ENCODE measurements at regions not wholly inside any gene's neighbourhood (a gene's known extent, or its start where the extent isn't known, plus 50 kb on each side); places are given as distances from the start of the nearest gene placed in this dataset.

GRCh38 chr3:177414093-177414492 lies 216.8 kb upstream of the TBL1XR1 start:
- 97% methylated on average over 6 of the region's 6 CpGs for WGBS

More at GRCh38 chr3:177414093-177414492, 216.8 kb upstream of the TBL1XR1 start:
- TF ChIP-seq SP1 (IDR thresholded peaks at IDR 0.05), result no peak
- TF ChIP-seq FOXA1 (IDR thresholded peaks at IDR 0.05), result no peak
- TF ChIP-seq JUND (IDR thresholded peaks at IDR 0.05), result no peak
- TF ChIP-seq RAD21 (IDR thresholded peaks at IDR 0.05), result no peak
- TF ChIP-seq HNF4A (conservative IDR thresholded peaks at IDR 0.05), result no peak
- no peak for TF ChIP-seq FOXA2 (IDR thresholded peaks at IDR 0.05)
- no peak for TF ChIP-seq RXRA (IDR thresholded peaks at IDR 0.05)
- no peak for TF ChIP-seq ATF3 (IDR thresholded peaks at IDR 0.05)
- no peak for TF ChIP-seq MAX (IDR thresholded peaks at IDR 0.05)
- TF ChIP-seq GABPA (IDR thresholded peaks at IDR 0.05 in 1 of 2, conservative IDR thresholded peaks at IDR 0.05 in 1 of 2), result no peak
- no peak for TF ChIP-seq CTCF (IDR thresholded peaks at IDR 0.05; ENCODE audit: low read depth, low read length, missing input control)
- TF ChIP-seq YY1 (IDR thresholded peaks at IDR 0.05), result no peak
- TF ChIP-seq REST (IDR thresholded peaks at IDR 0.05), result no peak
- TF ChIP-seq TAF1 (conservative IDR thresholded peaks at IDR 0.05), result no peak
- no peak for TF ChIP-seq NR2F2 (IDR thresholded peaks at IDR 0.05)
- TF ChIP-seq HNF4G (IDR thresholded peaks at IDR 0.05), result no peak
- TF ChIP-seq ZBTB33 (IDR thresholded peaks at IDR 0.05), result no peak
- no peak overlapping the region for H3K9ac ChIP-seq (ENCODE audit: low read depth in 1 of 2, low read length in 2 of 2)
- no peaks in the 10 kb centered on the region for H3K9me3 ChIP-seq (ENCODE audit: control insufficient read depth in 4 of 4, low read length in 3 of 4)
- no peaks in the 10 kb centered on the region for H3K4me1 ChIP-seq (ENCODE audit: control insufficient read depth in 4 of 4, insufficient read depth in 4 of 4, low read length in 3 of 4)
- no peak overlapping the region for H3K4me3 ChIP-seq (ENCODE audit: low read depth in 1 of 3, low read length in 3 of 3)
- no peak for DNase-seq (ENCODE audit: low spot score)
- H3K27ac ChIP-seq (ENCODE audit: low read depth in 1 of 2, low read length in 2 of 2), result no peak overlapping the region
- no peaks in the 10 kb centered on the region for H3K36me3 ChIP-seq (ENCODE audit: control insufficient read depth in 4 of 4, insufficient read depth in 3 of 4, low read depth in 1 of 4, low read length in 3 of 4)
- H3K27me3 ChIP-seq (ENCODE audit: control insufficient read depth in 4 of 4, insufficient read depth in 4 of 4, low read length in 3 of 4), result no peaks in the 10 kb centered on the region
